C4-2B (cell line): ENCODE measurements at regions not wholly inside any gene's neighbourhood (a gene's known extent, or its start where the extent isn't known, plus 50 kb on each side); places are given as distances from the start of the nearest gene placed in this dataset.

Source experiments
- CTCF ChIP-seq: fragments of 450-650 bp; conservative IDR thresholded peaks from 2 replicates; pipeline ENCODE4 v1.5.1; 2017; ENCODE audit warnings: mild to moderate bottlenecking
- ZFX ChIP-seq: fragments of 450-650 bp; IDR thresholded peaks from 2 replicates; pipeline ENCODE4 v1.6.1; 2017

DNA sequence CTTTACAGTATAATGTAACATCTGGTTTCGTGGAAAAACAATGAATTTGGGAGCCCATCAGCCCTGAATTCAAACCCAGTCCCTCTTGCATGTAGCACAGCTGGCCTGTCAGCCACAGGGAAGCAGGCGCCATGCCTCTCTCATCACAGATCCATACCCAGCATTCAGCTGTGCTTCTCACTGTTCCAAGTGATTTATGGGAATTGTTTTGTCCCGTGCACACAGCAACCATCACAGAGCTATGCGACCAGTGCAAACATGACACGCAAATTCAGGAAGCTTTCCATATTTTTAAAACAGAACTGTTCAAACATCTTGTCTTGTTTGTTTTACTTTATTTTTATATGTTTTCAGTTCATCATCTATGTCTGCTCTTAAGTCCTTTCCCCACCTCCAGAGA is 496.1 kb downstream of the EIPR1 start:
- TF ChIP-seq CTCF, result no peak
- TF ChIP-seq ZFX, result no peak
